NOMO-1 (cell line): ENCODE measurements at regions not wholly inside any gene's neighbourhood (a gene's known extent, or its start where the extent isn't known, plus 50 kb on each side); places are given as distances from the start of the nearest gene placed in this dataset.
"Not testable (repeated sequence)": the region's sequence is repeated elsewhere in the genome, so short reads cannot be mapped to it uniquely, and the experiment has no call there.

Experiments
- DNase-seq, 2 experiments: peaks; one replicate each; lab custom pipeline; 2025; ENCODE audit not compliant: unreplicated experiment in 2 of 2; lab: John Stamatoyannopoulos, UW

DNA sequence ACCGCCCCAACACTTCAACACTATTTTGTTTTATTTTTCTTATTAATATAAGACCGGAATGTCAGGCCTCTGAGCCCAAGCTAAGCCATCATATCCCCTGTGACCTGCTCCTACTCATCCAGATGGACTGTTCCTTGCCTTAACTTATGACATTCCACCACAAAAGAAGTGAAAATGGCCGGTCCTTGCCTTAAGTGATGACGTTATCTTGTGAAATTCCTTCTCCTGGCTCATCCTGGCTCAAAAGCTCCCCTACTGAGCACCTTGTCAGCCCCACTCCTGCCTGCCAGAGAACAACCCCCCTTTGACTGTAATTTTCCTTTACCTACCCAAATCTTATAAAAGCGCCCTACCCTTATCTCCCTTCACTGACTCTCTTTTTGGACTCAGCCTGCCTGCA is 1196.5 kb upstream of the FAM98A start:
- DNase-seq, result not testable (repeated sequence)

DNA sequence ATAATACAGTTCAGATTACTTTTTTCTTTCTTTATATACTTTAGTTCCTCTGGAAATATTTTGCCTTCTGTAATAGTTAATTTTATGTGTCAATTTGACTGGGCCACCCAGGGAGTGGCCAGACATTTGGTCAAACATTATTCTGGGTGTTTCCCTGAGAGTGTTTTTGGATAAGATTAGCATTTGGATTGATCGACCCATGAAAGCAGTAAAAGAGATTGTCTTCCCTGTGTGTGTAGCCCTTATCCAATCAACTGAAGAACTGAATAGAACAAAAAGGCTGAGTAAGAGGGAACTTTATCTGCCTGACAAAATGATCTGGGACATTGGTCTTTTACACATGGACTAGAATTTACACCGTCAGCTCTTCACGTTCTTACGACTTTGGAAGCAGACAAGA is 1190.1 kb upstream of the FAM98A start:
- DNase-seq, result no peak

DNA sequence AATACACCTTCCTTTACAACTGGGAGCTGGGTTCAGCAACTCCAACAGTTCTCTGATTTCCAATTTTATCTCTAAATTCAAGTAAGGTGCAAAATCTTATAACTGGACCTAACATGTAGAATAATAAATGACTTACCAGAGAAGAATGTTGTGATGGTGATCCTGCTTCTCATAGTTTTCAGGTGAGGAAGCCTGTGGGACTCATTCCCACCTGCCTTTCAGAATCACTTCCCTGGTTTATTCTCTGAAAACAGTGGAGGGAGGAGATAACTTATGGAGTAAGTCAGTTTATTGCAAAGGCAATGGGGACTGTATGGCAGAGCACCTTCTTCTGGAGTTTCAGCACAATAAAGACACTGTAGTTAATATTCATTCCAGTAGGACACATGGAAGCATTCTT is 1188.2 kb upstream of the FAM98A start:
- DNase-seq, result no peak

- no peak for DNase-seq
Observed at GRCh38 chr2:34785206-34785785, 1186.2 kb upstream of the FAM98A start.

- DNase-seq, result no peak
Observed at GRCh38 chr2:34784701-34785100, 1185.6 kb upstream of the FAM98A start.

DNA sequence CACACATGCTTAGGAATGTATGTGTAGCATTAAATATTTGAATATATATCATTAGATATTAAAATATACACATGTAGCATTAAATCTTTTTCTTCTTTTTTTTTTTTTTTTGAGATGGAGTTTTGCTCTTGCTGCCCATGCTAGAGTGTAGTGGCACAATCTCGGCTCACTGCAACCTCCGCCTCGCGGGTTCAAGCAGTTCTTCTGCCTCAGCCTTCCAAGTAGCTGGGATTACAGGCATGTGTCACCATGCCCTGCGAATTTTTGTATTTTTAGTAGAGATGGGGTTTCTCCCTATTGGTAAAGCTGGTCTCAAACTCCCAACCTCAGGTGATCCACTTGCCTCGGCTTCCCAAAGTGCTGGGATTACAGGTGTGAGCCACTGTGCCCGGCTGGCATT is 1151.6 kb upstream of the FAM98A start:
- not testable (repeated sequence) for DNase-seq

DNA sequence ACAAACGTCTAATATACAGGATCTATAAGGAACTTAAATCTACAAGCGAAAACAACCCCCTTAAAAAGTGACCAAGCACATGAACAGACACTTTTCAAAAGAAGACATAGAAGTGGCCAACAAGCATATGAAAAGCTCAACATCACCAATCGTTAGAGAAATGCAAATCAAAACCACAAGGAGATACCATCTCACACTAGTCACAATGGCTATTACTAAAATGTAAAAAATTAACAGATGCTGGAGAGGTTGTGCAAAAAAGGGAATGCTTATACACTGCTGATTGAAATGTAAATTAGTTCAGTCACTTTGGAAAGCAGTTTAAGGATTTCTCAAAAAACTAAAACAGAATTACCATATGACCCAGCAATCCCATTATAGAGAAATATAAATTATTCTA is 1148.5 kb upstream of the FAM98A start:
- DNase-seq, result no peak

- no peak for DNase-seq
Observed at GRCh38 chr2:34738691-34739090, 1139.6 kb upstream of the FAM98A start.

DNA sequence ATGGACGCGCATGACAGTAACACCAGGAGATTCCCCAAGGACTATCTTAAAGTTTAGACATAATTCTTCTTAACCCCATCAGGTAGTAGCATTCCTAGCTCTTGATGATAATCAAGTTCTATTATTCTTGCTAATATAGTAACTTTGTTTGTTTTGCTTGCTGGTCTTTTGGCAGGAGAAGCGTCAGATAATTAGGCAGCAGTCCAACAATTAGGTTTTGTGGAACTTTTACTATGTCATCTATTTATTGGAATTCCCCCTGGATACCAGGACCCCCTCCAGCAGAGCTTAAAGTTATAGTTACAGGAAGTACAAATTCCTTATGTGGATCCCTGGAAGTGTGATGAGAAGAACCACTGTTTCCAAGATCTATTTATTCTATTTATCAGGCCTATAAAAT is 1138.0 kb upstream of the FAM98A start:
- DNase-seq, result no peak

GRCh38 chr2:34736482-34736881 is 1137.4 kb upstream of the FAM98A start:
- DNase-seq, result no peak

GRCh38 chr2:34734662-34735061 is 1135.6 kb upstream of the FAM98A start:
- DNase-seq, result no peak

DNA sequence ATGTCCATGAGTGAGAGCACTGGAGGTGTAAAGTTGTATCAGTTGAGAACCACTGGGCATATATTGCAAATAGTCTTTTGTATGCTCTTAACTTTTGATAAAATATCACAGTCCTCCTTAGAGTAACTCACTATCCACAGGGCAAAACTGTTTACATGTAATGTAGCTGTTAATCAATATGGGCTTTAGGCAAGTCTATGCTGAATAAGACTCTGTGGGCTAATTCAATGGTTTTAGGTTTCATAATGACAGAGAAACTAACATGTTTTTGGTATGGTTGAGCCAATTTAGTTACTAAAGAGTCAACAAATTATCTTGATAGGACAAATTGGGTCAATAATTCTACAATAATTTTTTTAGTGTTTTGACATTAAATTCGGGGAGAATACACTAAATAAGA is 1134.9 kb upstream of the FAM98A start:
- no peak for DNase-seq

DNA sequence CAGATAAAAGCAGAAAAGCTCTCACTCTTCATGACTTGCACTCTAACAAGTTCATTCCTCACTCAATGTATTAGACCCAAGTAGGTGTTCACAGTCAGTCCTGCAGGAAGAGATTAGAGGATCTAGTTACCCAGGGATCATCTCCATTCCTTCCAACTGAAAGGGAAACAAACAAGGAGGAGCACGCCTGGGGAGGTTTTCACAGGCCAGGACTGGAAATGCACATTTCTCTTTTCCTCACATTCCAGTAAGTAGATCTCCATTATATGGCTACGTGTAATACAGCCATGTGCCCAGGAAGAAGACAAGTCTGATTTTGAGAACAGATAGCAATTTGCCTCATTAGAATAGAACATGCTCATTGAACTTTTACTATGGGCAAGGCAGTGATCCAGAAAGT is 1132.2 kb upstream of the FAM98A start:
- DNase-seq, result no peak

DNA sequence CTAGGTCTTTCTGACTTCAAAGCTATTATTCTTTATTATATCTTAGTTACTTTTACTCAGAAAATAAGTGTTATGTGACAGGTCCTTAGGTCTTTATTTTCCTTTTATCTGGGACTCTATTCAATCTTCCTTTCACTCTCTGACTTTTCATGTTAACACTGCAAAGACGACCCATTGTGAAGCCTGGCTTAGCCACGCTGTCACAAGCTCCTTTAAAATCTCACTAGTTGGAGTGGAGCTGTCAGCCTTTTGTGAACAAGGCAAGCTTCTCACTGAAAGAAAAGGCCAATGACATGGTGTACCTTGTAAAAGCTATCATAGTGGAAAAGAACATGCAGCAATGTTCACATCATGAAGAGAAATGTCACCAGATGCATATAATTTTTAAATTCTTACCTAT is 1130.7 kb upstream of the FAM98A start:
- no peak for DNase-seq

- no peak for DNase-seq
Observed at GRCh38 chr2:34724107-34724506, 1125.0 kb upstream of the FAM98A start.

DNA sequence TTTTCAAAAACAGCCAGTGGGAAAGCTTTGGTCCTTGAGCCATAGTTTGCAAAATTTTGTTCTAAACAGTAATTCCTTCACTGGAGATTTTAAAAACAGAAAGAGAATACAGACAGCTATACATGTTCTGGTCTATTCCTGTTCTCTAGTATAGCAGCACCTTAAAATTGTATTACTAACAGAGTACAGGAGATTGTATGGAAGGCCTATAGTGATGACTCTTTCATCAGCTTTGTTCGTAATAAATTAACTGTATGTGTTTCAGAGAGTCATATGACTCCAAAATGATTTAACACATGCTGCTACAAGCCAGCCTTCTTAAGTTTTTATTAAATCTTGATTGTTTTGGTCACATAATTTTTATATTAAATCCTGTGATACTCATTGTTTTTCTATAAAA is 1124.6 kb upstream of the FAM98A start:
- DNase-seq, result no peak

DNA sequence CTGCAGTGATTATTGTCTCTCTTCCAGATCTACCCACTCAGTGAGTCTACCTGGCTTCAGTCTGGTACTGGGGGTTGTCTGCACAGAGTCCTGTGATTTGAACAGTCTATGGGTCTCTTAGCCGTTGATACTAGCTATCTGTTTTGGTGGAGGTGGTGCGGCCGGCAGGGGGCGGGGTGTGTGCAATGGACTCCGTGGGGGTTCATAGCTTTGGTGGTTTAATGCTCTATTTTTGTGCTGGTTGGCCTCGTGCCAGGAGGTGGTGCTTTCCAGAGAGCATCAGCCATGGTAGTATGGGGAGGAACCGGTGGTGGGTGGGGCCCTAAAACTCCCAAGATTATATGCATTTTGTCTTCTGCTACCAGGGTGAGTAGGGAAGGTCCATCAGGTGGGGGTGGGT is 1120.1 kb upstream of the FAM98A start:
- DNase-seq, result no peak

DNA sequence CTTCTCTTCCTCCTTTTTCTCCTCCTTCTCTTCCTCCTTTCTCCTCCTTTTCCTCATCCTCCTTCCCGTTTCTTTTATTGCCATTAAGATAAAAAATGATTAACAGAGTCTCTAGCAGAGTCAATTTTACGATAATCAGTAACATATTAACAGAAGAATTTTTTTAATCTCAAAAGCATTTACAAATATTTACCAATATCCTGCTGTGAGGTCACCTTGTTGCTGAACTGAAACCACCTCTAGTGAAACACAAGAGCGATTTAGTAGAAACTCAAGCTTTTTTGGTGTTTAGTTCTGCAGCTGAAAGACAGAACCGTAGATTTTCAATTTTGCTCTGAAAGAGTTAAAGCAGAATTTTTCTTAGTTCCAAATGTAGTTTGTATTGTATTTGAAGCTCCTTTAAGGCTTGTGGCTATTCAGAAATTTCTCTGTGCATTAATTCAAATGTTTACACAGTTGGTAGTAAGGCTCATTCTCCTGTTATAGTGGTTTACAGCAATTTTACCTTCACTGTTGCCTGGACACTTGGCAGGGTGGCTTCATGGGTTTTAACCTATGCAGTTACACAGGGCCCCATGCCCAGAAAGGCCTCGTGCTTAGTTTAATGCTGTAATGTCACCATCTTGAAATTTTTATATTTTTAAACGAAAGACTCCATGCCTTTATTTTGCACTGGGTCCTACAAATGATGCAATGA is 1106.6 kb upstream of the FAM98A start:
- no peak for DNase-seq

DNA sequence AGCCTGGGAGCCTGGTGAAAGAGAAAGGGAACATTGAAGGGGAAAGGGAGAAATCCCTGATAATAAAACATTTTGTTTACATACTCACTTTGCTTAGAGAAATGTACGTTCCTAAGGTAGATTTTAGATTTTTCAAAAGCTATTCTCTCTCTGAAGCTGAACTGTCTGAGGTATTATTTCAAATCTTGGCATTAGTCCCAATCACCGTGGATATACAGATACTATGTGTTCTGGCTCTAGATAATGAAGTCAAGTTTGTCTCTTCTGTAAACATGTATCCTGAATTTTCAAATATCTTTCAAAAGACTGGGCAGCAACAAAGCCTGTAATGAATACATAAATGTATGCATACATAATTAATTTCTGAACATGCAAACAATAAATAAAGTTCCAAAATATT is 1104.2 kb upstream of the FAM98A start:
- DNase-seq, result no peak

- not testable (repeated sequence) for DNase-seq
Observed at GRCh38 chr2:34702391-34702790, 1103.3 kb upstream of the FAM98A start.

- not testable (repeated sequence) for DNase-seq
Observed at GRCh38 chr2:34677591-34677990, 1078.5 kb upstream of the FAM98A start.

- DNase-seq, result not testable (repeated sequence)
Observed at GRCh38 chr2:34677119-34677531, 1078.0 kb upstream of the FAM98A start.

- DNase-seq, result no peak
Observed at GRCh38 chr2:34670482-34670881, 1071.4 kb upstream of the FAM98A start.
